Mucosa of descending colon (tissue), 3 donors: ENCODE measurements at regions not wholly inside any gene's neighbourhood (a gene's known extent, or its start where the extent isn't known, plus 50 kb on each side); places are given as distances from the start of the nearest gene placed in this dataset.

Source experiments
- ATAC-seq: fragments of 200-7000 bp; cut with Tn5 transposase; one replicate; pipeline ENCODE4 v1.9.1; 2020; ENCODE audit warnings: mild to moderate bottlenecking, moderate library complexity
- DNase-seq, 3 donors: peaks; one replicate each; pipeline ENCODE4 v3.0.0-alpha.2; 2020
- H3K36me3 ChIP-seq: fragments of 200-600 bp; one replicate; pipeline ENCODE4 v1.8.0; 2021; ENCODE audit warnings: low read depth, mild to moderate bottlenecking
- H3K4me1 ChIP-seq: fragments of 200-600 bp; one replicate; pipeline ENCODE4 v1.8.0; 2021; ENCODE audit warnings: low read depth, mild to moderate bottlenecking
- H3K4me3 ChIP-seq: fragments of 200-600 bp; one replicate; pipeline ENCODE4 v1.8.0; 2021; ENCODE audit warnings: mild to moderate bottlenecking
- H3K9me3 ChIP-seq: fragments of 200-600 bp; one replicate; pipeline ENCODE4 v1.8.0; 2021; ENCODE audit warnings: mild to moderate bottlenecking
- intact Hi-C, 2 donors: fragments of 100-400 bp; cut with DNase I in 1 of 2; cut with micrococcal nuclease in 1 of 2; formaldehyde crosslinking; loops; one replicate each; pipeline versions ENCODE4 v1.11.0 to v1.11.1; 2022; cut with DNase I, micrococcal nuclease
- TF ChIP-seq, protein P1 (sequence below): fragments of 200-600 bp; IDR thresholded peaks from one replicate; pipeline ENCODE4 v1.8.0; 2022; ENCODE audit warnings: antibody characterized with exemption, mild to moderate bottlenecking
- donor health status: DM: no; HTN: no; CAD: no; lungs with moderate emphysema.
- donor health status: DM: no; HTN: no; CAD: no.
- donor health status: DM: no; HTN: yes; CAD: no.

DNA sequence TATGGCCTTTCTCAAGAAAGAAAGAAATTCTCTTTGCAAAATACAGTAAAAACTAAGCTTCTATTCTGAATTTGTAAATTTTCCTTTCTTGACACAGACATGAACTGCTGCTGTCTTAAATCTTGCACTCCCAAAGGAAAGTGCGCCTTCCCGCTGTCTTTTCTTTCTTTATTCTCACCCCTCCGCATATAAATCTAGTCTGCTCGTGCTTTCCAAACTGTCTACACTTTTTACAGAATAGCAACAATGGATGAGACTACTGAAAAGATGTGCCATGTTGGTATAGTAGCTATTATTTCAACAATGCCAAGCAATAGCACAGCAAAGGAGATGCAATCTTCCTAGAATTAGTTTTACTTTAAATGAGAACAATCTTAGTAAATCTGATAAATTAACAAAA is 328.8 kb upstream of the PDE3A start:
- ATAC-seq: no peak
- no peaks in the 10 kb centered on the region for H3K9me3 ChIP-seq
- intact Hi-C loops: no loop called here
- no peaks in the 10 kb centered on the region for H3K36me3 ChIP-seq
- TF ChIP-seq, protein P1, sequence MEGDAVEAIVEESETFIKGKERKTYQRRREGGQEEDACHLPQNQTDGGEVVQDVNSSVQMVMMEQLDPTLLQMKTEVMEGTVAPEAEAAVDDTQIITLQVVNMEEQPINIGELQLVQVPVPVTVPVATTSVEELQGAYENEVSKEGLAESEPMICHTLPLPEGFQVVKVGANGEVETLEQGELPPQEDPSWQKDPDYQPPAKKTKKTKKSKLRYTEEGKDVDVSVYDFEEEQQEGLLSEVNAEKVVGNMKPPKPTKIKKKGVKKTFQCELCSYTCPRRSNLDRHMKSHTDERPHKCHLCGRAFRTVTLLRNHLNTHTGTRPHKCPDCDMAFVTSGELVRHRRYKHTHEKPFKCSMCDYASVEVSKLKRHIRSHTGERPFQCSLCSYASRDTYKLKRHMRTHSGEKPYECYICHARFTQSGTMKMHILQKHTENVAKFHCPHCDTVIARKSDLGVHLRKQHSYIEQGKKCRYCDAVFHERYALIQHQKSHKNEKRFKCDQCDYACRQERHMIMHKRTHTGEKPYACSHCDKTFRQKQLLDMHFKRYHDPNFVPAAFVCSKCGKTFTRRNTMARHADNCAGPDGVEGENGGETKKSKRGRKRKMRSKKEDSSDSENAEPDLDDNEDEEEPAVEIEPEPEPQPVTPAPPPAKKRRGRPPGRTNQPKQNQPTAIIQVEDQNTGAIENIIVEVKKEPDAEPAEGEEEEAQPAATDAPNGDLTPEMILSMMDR: no peak
- no peaks in the 10 kb centered on the region for H3K4me1 ChIP-seq
- no peak for DNase-seq
- no peak overlapping the region for H3K4me3 ChIP-seq

DNA sequence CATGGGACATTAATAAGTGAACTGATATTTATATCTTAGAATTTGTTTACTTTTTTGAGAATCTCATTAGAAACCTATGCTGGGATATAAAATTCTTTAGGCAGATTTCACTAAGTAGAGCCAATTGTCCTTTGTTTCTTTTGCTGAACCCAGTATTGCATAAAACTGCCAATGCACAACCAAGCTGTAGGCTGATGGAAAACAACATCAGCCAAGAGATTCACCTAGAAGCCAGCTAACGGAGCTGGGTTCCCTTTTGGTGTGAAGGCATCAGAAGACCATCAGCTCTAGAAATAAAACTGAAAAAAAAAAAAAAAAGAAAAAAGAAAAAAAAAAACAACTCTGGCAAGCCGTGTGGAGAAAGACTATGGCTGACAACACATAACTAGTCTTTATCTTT is 328.2 kb upstream of the PDE3A start:
- TF ChIP-seq, protein P1: no peak
- Histone ChIP-seq H3K4me3 (no peak overlapping the region), H3K9me3 (no peaks in the 10 kb centered on the region), H3K4me1 (no peaks in the 10 kb centered on the region), H3K36me3 (no peaks in the 10 kb centered on the region)
- intact Hi-C loops: no loop called here
- ATAC-seq: no peak
- no peak for DNase-seq

DNA sequence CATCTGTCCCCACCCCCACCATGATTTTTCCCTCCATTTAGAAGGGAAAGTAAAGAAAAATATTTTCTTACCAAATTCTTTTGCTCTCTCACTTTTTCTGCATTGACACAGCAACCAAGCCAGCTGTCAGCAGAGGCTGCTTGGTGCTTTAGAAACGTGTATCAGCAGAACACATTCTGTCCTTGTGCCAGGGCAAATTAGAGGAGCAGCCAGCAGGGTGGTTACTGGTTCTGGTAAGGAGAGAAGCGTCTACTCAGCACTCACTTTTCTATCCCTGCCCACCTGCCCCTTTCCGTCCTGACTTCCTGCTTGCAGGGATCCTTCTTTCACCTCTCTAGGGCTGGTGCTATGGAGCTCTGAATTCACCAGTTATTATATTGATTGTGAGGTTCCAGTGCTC is 327.5 kb upstream of the PDE3A start:
- intact Hi-C loops: no loop called here
- no peaks in the 10 kb centered on the region for H3K9me3 ChIP-seq
- no peak overlapping the region for H3K4me3 ChIP-seq
- no peaks in the 10 kb centered on the region for H3K4me1 ChIP-seq
- TF ChIP-seq, protein P1: no peak
- ATAC-seq: no peak
- no peaks in the 10 kb centered on the region for H3K36me3 ChIP-seq
- DNase-seq: no peak

DNA sequence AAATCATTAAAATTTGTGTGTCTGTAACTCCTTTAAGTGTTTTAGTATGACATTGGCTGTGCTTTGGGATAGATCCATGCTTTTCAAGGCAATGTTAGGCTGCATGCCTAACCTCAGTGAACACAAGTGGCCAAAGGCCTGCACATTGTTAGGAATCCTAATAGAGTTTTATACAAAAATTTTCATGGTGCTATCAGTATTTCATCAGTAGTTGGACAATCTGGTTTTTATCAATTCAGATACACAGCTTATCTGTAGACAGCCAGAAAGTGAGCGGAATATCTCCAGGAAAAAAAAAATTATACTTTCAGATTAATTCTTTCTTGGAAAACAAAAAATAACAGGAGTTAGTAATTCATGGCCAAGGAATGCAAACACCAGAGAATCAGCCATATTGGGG is 324.0 kb upstream of the PDE3A start:
- Histone ChIP-seq H3K4me3 (no peak overlapping the region), H3K9me3 (no peaks in the 10 kb centered on the region), H3K36me3 (no peaks in the 10 kb centered on the region), H3K4me1 (no peaks in the 10 kb centered on the region)
- no peak for DNase-seq
- no peak for ATAC-seq
- intact Hi-C loops: no loop called here
- TF ChIP-seq, protein P1: no peak

DNA sequence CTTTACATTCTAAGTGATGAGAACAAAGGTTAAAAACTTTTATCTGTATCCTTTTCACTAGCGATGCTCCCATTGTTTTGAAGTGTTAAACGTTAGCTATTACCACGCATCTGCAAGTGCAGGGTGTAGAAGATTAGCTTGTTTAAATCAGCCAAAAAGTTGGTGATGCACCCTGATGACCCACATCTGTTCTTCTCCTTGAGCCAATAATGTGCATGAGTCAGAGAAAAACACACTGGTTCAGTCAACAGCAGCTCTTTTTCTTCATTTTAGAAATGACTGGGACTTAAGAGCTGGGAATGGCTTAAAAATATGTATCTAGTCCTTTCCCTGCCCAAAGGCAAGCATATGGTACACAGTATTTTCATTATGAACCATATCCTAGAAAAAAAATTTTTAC is 323.5 kb upstream of the PDE3A start:
- intact Hi-C loops: no loop called here
- ATAC-seq: no peak
- Histone ChIP-seq H3K4me1 (no peaks in the 10 kb centered on the region), H3K4me3 (no peak overlapping the region), H3K36me3 (no peaks in the 10 kb centered on the region), H3K9me3 (no peaks in the 10 kb centered on the region)
- TF ChIP-seq, protein P1: no peak
- DNase-seq: no peak

DNA sequence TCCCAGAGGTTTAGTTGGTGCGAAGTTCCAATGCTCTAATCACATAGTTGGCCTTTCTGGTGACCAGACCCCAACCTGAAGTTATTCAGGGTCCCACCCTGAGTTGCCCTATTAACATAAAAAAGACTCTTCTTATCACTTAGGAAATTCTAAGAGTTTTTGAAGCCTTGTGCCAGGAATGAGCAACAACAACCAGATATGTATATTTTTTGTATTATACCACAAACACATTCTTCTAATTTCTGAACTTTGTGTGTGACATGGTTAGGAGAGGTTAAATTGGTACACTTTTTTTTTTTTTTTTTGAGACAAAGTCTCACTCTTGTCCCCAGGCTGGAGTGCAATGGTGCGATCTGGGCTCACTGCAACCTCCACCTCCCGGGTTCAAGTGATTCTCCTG is 320.4 kb upstream of the PDE3A start:
- no peak for DNase-seq
- Histone ChIP-seq H3K36me3 (no peaks in the 10 kb centered on the region), H3K9me3 (no peaks in the 10 kb centered on the region), H3K4me3 (no peak overlapping the region), H3K4me1 (no peaks in the 10 kb centered on the region)
- intact Hi-C loops: no loop called here
- ATAC-seq: no peak
- TF ChIP-seq, protein P1: no peak
